Retina (tissue), 1 donor: ENCODE measurements at regions not wholly inside any gene's neighbourhood (a gene's known extent, or its start where the extent isn't known, plus 50 kb on each side); places are given as distances from the start of the nearest gene placed in this dataset.
A peak's percentile ranks its signal among the peaks of the same experiment; 100 is the strongest.
"Not testable (repeated sequence)": the region's sequence is repeated elsewhere in the genome, so short reads cannot be mapped to it uniquely, and the experiment has no call there.

ENCODE experiments used
- DNase-seq: peaks from one replicate; pipeline ENCODE4 v3.0.0-alpha.2; 2016

GRCh38 chr4:20046931-20047677, 204.6 kb upstream of the SLIT2 start:
- DNase-seq, result no peak

- no peak for DNase-seq
Observed at GRCh38 chr4:20046179-20046578, 205.5 kb upstream of the SLIT2 start.

- no peak for DNase-seq
Observed at GRCh38 chr4:20044966-20045365, 206.7 kb upstream of the SLIT2 start.

GRCh38 chr4:20044502-20044911, 207.2 kb upstream of the SLIT2 start:
- no peak for DNase-seq

GRCh38 chr4:20043991-20044390, 207.7 kb upstream of the SLIT2 start:
- no peak for DNase-seq

- DNase-seq, result no peak
Observed at GRCh38 chr4:20042769-20043168, 208.9 kb upstream of the SLIT2 start.

GRCh38 chr4:20041839-20042407, 209.8 kb upstream of the SLIT2 start:
- DNase-seq, result peak; percentile 37

- DNase-seq, result no peak
Observed at GRCh38 chr4:20037745-20038144, 214.0 kb upstream of the SLIT2 start.

- DNase-seq, result no peak
Observed at GRCh38 chr4:20030108-20030507, 221.6 kb upstream of the SLIT2 start.

- no peak for DNase-seq
Observed at GRCh38 chr4:20028645-20029044, 223.1 kb upstream of the SLIT2 start.

- no peak for DNase-seq
Observed at GRCh38 chr4:20026456-20026855, 225.2 kb upstream of the SLIT2 start.

GRCh38 chr4:20022471-20022870, 229.2 kb upstream of the SLIT2 start:
- no peak for DNase-seq

- DNase-seq, result no peak
Observed at GRCh38 chr4:20020056-20020455, 231.6 kb upstream of the SLIT2 start.

GRCh38 chr4:20019310-20020015, 232.2 kb upstream of the SLIT2 start:
- DNase-seq, result no peak

GRCh38 chr4:20017777-20018115, 234.0 kb upstream of the SLIT2 start:
- no peak for DNase-seq

- no peak for DNase-seq
Observed at GRCh38 chr4:20017070-20017776, 234.5 kb upstream of the SLIT2 start.

- no peak for DNase-seq
Observed at GRCh38 chr4:20015636-20016224, 236.0 kb upstream of the SLIT2 start.

- DNase-seq, result not testable (repeated sequence)
Observed at GRCh38 chr4:20003836-20004558, 247.7 kb upstream of the SLIT2 start.

- DNase-seq, result no peak
Observed at GRCh38 chr4:19999775-20000414, 251.8 kb upstream of the SLIT2 start.

GRCh38 chr4:19999276-19999675, 252.4 kb upstream of the SLIT2 start:
- no peak for DNase-seq

GRCh38 chr4:19993242-19993641, 258.5 kb upstream of the SLIT2 start:
- DNase-seq, result no peak
